ENCODE measurements at regions not wholly inside any gene's neighbourhood (a gene's known extent, or its start where the extent isn't known, plus 50 kb on each side); places are given as distances from the start of the nearest gene placed in this dataset.
A peak's percentile ranks its signal among the peaks of the same experiment; 100 is the strongest.

DNA sequence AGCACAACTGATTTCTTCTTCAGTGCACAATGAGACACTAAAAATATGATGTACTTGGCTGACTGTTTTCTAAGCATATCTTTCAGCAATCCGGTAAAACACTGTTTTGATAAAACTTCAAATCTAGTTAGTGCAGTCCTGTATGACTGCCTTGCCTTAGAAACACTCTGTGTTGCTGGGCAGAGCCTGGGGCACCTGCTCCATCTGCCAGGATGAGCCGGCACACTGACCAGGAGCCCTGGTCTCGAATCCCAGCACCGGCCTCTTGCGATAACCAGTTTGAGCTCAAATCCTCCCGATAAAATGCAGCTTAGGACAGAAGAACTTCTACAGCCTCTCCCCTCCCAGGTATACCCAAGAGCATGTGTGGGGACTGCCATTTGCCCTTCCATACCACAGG, 199.5 kb downstream of the SIPA1L2 start:
- no peak overlapping the region for H3K4me3 Mint-ChIP-seq
- Histone ChIP-seq H3K4me3 (ENCODE audit: low read length) (no peak overlapping the region), H3K27me3 (ENCODE audit: control insufficient read depth in 2 of 2, insufficient read depth in 2 of 2, low read length in 2 of 2) (no peaks in the 10 kb centered on the region), H3K9me3 (ENCODE audit: control insufficient read depth in 2 of 3, low read length in 3 of 3) (no peaks in the 10 kb centered on the region), H3K36me3 (ENCODE audit: control insufficient read depth in 2 of 3, insufficient read depth in 3 of 3, low read length in 3 of 3) (no peaks in the 10 kb centered on the region), H3K27ac (ENCODE audit: low read depth, low read length) (no peak overlapping the region), H3K4me1 (ENCODE audit: control insufficient read depth in 2 of 2, insufficient read depth in 2 of 2, low read length in 2 of 2) (no peaks in the 10 kb centered on the region)
- no peak for ATAC-seq
- ChIA-PET CTCF (no interaction called here), POLR2A (no interaction called here)
- no peak overlapping the region for H3K27ac Mint-ChIP-seq
- intact Hi-C loops (cut with micrococcal nuclease): no loop called here
- H3K36me3 Mint-ChIP-seq: no peaks in the 10 kb centered on the region
- H3K27me3 Mint-ChIP-seq: peaks cover 0 to 17% (median 0%) of the 10 kb centered on the region in 5 donors
- no peaks in the 10 kb centered on the region for H3K9me3 Mint-ChIP-seq
- no peaks in the 10 kb centered on the region for H3K4me1 Mint-ChIP-seq
- DNase-seq: no peak

DNA sequence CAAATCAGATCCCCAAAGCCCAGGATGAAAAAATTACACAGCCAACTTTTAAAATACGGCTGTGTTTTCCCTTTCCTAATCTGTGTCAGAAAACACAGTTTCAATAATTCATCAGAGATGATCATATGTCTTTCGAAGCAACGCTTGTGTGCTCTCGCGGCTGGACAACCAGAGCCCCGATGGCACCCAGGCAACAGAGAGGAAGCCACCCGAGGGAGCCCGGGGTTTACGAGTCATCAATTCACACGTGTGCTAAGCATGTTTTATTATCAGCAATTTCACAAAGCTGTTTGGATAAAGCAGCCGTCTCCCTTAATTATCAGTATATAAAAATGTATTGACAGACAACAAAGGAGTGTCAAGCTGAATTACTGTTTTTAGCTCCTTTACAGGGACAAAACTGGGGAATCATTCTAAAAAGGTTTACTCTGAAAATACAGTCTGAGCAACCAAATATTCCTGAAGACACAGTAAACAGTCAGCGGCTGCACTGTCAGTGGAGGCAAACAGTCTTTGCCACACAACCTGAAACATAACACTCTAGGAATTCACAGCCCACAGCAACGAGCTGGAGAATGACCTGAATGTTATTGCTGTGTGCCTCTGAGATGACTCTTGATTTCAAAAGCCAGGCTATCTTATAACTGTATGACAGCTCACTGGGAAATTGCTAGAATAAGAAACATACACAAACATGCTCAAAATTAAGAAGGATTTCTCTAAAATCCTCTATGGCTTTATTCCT, 201.0 kb downstream of the SIPA1L2 start:
- ATAC-seq: no peak
- H3K27ac Mint-ChIP-seq: peak overlapping the region in 1 of 9 donors; percentile 29
- no peaks in the 10 kb centered on the region for H3K4me1 ChIP-seq (ENCODE audit: control insufficient read depth in 2 of 2, insufficient read depth in 2 of 2, low read length in 2 of 2)
- no peaks in the 10 kb centered on the region for H3K27me3 ChIP-seq (ENCODE audit: control insufficient read depth in 2 of 2, insufficient read depth in 2 of 2, low read length in 2 of 2)
- H3K9me3 ChIP-seq (ENCODE audit: control insufficient read depth in 2 of 3, low read length in 3 of 3): no peaks in the 10 kb centered on the region
- H3K4me3 ChIP-seq (ENCODE audit: low read length): no peak overlapping the region
- H3K36me3 Mint-ChIP-seq: no peaks in the 10 kb centered on the region
- ChIA-PET CTCF (no interaction called here), POLR2A (no interaction called here)
- H3K4me3 Mint-ChIP-seq: no peak overlapping the region
- H3K9me3 Mint-ChIP-seq: no peaks in the 10 kb centered on the region
- intact Hi-C loops (cut with micrococcal nuclease): no loop called here
- H3K27me3 Mint-ChIP-seq: peaks cover 0 to 17% (median 0%) of the 10 kb centered on the region in 5 donors
- H3K4me1 Mint-ChIP-seq: no peaks in the 10 kb centered on the region
- no peak for DNase-seq
- H3K27ac ChIP-seq (ENCODE audit: low read depth, low read length): no peak overlapping the region
- H3K36me3 ChIP-seq (ENCODE audit: control insufficient read depth in 2 of 3, insufficient read depth in 3 of 3, low read length in 3 of 3): no peaks in the 10 kb centered on the region

DNA sequence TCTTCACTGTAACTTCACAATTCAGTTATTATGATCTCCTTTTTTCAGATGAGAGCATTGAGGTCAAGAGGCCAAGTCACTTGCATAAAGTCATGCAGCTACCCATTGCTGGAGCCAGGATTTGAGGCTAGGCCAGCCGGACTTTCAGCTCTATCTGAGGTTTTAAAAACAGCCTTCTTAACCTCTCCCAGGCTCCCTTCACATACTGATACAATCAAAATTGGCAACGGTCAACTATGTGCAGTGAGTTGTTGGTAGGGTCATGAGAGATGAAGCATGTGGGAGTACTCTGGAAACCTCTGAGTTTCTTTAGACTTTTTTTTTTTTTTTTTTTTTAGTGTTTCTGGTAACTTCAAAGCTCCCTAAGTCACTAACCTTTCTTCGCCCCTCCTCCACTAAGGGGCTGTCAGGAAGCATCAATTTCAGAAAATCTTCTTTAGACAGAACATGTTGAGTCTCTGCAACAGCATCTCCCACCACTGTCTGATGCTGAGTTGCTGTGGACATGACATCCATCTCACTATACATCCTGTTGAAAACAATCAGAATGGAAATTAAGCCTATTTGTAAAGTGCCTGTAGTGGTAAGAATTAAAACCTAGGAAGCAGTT, 201.8 kb downstream of the SIPA1L2 start:
- no peak for ATAC-seq

DNA sequence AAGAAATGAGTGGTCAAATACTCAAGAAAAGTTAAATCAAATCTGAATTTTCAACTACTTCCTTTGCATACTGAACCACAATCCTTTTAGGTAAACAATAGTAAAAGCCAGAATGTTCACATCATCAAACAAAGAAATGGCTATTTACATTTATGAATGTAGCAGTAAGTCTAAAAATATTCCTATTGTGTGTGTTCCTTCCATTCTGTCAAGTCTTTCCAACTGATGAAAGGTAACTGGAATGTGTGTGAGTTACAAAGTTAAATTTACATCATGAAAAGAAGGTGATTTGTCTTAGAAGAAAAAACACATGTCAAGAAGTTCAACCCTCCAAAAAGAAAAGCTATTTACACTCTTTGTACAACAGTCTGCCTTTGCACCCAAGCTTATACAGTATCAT, 203.1 kb downstream of the SIPA1L2 start:
- H3K36me3 Mint-ChIP-seq: no peaks in the 10 kb centered on the region
- ATAC-seq: no peak
- no peak overlapping the region for H3K27ac ChIP-seq (ENCODE audit: low read depth, low read length)
- H3K9me3 Mint-ChIP-seq: no peaks in the 10 kb centered on the region
- no peak overlapping the region for H3K27ac Mint-ChIP-seq
- ChIA-PET CTCF (no interaction called here), POLR2A (no interaction called here)
- H3K4me3 ChIP-seq (ENCODE audit: low read length): no peak overlapping the region
- DNase-seq: no peak
- no peaks in the 10 kb centered on the region for H3K36me3 ChIP-seq (ENCODE audit: control insufficient read depth in 2 of 3, insufficient read depth in 3 of 3, low read length in 3 of 3)
- no peaks in the 10 kb centered on the region for H3K4me1 Mint-ChIP-seq
- no peaks in the 10 kb centered on the region for H3K4me1 ChIP-seq (ENCODE audit: control insufficient read depth in 2 of 2, insufficient read depth in 2 of 2, low read length in 2 of 2)
- H3K4me3 Mint-ChIP-seq: no peak overlapping the region
- no peaks in the 10 kb centered on the region for H3K9me3 ChIP-seq (ENCODE audit: control insufficient read depth in 2 of 3, low read length in 3 of 3)
- no peaks in the 10 kb centered on the region for H3K27me3 ChIP-seq (ENCODE audit: control insufficient read depth in 2 of 2, insufficient read depth in 2 of 2, low read length in 2 of 2)
- peaks cover 0 to 17% (median 4%) of the 10 kb centered on the region in 5 donors for H3K27me3 Mint-ChIP-seq
- intact Hi-C loops (cut with micrococcal nuclease): no loop called here

More for the DNA sequence above, 201.8 kb downstream of the SIPA1L2 start:
- H3K36me3 Mint-ChIP-seq: no peaks in the 10 kb centered on the region
- no peaks in the 10 kb centered on the region for H3K27me3 ChIP-seq (ENCODE audit: control insufficient read depth in 2 of 2, insufficient read depth in 2 of 2, low read length in 2 of 2)
- H3K27ac Mint-ChIP-seq: no peak overlapping the region
- H3K27ac ChIP-seq (ENCODE audit: low read depth, low read length): no peak overlapping the region
- H3K27me3 Mint-ChIP-seq: peaks cover 0 to 17% (median 4%) of the 10 kb centered on the region in 5 donors
- no peaks in the 10 kb centered on the region for H3K9me3 Mint-ChIP-seq
- H3K36me3 ChIP-seq (ENCODE audit: control insufficient read depth in 2 of 3, insufficient read depth in 3 of 3, low read length in 3 of 3): no peaks in the 10 kb centered on the region
- intact Hi-C loops (cut with micrococcal nuclease): no loop called here
- no peak overlapping the region for H3K4me3 ChIP-seq (ENCODE audit: low read length)
- H3K9me3 ChIP-seq (ENCODE audit: control insufficient read depth in 2 of 3, low read length in 3 of 3): no peaks in the 10 kb centered on the region
- CTCF ChIA-PET: no interaction called here
- no peaks in the 10 kb centered on the region for H3K4me1 Mint-ChIP-seq
- no peak for DNase-seq
- POLR2A ChIA-PET: no interaction called here
- H3K4me3 Mint-ChIP-seq: no peak overlapping the region
- H3K4me1 ChIP-seq (ENCODE audit: control insufficient read depth in 2 of 2, insufficient read depth in 2 of 2, low read length in 2 of 2): no peaks in the 10 kb centered on the region

DNA sequence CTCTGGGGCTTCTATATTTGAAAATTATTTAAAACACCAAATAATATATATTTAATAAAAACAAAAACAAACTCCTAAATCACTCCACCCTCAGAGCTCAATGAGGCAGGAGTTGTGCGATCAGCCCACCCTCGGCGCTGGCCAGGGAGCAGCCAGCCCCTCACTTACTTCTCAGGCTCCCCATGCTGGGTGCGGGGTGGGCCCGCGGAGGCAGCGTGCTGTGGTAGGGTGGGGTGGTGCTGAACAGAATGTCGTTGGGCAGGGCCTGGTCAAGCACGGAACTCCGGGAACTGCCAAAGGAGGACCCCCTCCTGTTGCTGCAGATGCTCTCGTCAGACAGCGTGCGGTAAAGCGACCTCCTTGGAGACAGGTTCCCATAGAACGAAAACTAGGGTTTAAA, 204.5 kb downstream of the SIPA1L2 start:
- Histone ChIP-seq H3K27ac (ENCODE audit: low read depth, low read length) (no peak overlapping the region), H3K4me3 (ENCODE audit: low read length) (no peak overlapping the region), H3K27me3 (ENCODE audit: control insufficient read depth in 2 of 2, insufficient read depth in 2 of 2, low read length in 2 of 2) (no peaks in the 10 kb centered on the region), H3K36me3 (ENCODE audit: control insufficient read depth in 2 of 3, insufficient read depth in 3 of 3, low read length in 3 of 3) (no peaks in the 10 kb centered on the region), H3K9me3 (ENCODE audit: control insufficient read depth in 2 of 3, low read length in 3 of 3) (no peaks in the 10 kb centered on the region), H3K4me1 (ENCODE audit: control insufficient read depth in 2 of 2, insufficient read depth in 2 of 2, low read length in 2 of 2) (no peaks in the 10 kb centered on the region)
- Mint-ChIP-seq H3K4me1 (peaks cover 0 to 2% (median 0%) of the 10 kb centered on the region in 7 donors), H3K9me3 (no peaks in the 10 kb centered on the region), H3K27ac (no peak overlapping the region), H3K36me3 (no peaks in the 10 kb centered on the region), H3K27me3 (peaks cover 0 to 10% (median 4%) of the 10 kb centered on the region in 5 donors), H3K4me3 (no peak overlapping the region)
- ChIA-PET CTCF (no interaction called here), POLR2A (no interaction called here)
- no peak for ATAC-seq
- DNase-seq: no peak
- intact Hi-C loops (cut with micrococcal nuclease): no loop called here

DNA sequence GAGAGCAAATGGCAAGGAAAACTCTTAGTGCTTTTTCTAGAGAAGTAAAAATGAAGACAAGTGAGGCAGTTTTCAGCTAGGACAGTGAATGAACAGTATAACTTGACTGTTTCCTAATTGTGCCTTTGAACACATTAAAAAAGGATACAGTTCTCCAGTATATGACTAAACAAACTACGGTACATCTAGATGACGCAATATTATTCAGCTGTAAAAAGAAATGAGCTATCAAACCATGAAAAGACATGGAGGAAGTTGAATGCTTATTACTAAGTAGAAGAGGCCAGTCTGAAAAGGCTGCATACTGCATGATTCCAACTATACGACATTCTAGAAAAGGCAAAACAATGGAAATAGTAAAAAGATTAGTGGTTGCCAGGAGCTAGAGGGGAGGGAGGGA, 206.3 kb downstream of the SIPA1L2 start:
- Mint-ChIP-seq H3K4me3 (no peak overlapping the region), H3K9me3 (no peaks in the 10 kb centered on the region), H3K36me3 (no peaks in the 10 kb centered on the region), H3K4me1 (peaks cover 0 to 2% (median 0%) of the 10 kb centered on the region in 7 donors), H3K27ac (no peak overlapping the region), H3K27me3 (peaks cover 0 to 16% (median 5%) of the 10 kb centered on the region in 5 donors)
- H3K27me3 ChIP-seq (ENCODE audit: control insufficient read depth in 2 of 2, insufficient read depth in 2 of 2, low read length in 2 of 2): no peaks in the 10 kb centered on the region
- intact Hi-C loops (cut with micrococcal nuclease): no loop called here
- ATAC-seq (no peak), DNase-seq (no peak)
- H3K27ac ChIP-seq (ENCODE audit: low read depth, low read length): no peak overlapping the region
- POLR2A ChIA-PET: no interaction called here
- CTCF ChIA-PET: no interaction called here
- no peaks in the 10 kb centered on the region for H3K9me3 ChIP-seq (ENCODE audit: control insufficient read depth in 2 of 3, low read length in 3 of 3)
- no peak overlapping the region for H3K4me3 ChIP-seq (ENCODE audit: low read length)
- H3K36me3 ChIP-seq (ENCODE audit: control insufficient read depth in 2 of 3, insufficient read depth in 3 of 3, low read length in 3 of 3): no peaks in the 10 kb centered on the region
- no peaks in the 10 kb centered on the region for H3K4me1 ChIP-seq (ENCODE audit: control insufficient read depth in 2 of 2, insufficient read depth in 2 of 2, low read length in 2 of 2)

DNA sequence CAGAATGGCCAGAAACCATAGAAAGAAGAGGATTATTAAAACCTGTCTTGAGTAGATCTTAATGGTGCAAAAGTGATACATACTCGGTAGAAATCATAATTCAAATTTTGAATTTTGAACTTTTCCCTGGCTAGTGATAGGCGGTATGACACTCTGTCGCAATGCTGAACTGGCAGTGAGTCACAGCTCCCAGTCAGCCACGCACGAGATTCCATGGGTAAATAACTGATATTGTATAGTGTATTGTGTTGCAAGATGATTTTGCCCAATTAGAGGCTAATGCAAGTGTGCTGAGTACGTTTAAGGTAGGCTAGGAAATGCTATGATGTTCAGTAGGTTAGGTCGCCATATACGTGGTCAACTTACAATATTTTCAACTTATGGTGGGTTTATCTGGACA, 207.0 kb downstream of the SIPA1L2 start:
- Histone ChIP-seq H3K27me3 (ENCODE audit: control insufficient read depth in 2 of 2, insufficient read depth in 2 of 2, low read length in 2 of 2) (no peaks in the 10 kb centered on the region), H3K9me3 (ENCODE audit: control insufficient read depth in 2 of 3, low read length in 3 of 3) (no peaks in the 10 kb centered on the region), H3K36me3 (ENCODE audit: control insufficient read depth in 2 of 3, insufficient read depth in 3 of 3, low read length in 3 of 3) (no peaks in the 10 kb centered on the region), H3K27ac (ENCODE audit: low read depth, low read length) (no peak overlapping the region), H3K4me3 (ENCODE audit: low read length) (no peak overlapping the region), H3K4me1 (ENCODE audit: control insufficient read depth in 2 of 2, insufficient read depth in 2 of 2, low read length in 2 of 2) (no peaks in the 10 kb centered on the region)
- ATAC-seq (no peak), DNase-seq (no peak)
- Mint-ChIP-seq H3K27ac (no peak overlapping the region), H3K36me3 (no peaks in the 10 kb centered on the region), H3K9me3 (no peaks in the 10 kb centered on the region), H3K4me3 (no peak overlapping the region), H3K27me3 (peaks cover 0 to 16% (median 5%) of the 10 kb centered on the region in 5 donors), H3K4me1 (peaks cover 0 to 2% (median 0%) of the 10 kb centered on the region in 7 donors)
- intact Hi-C loops (cut with micrococcal nuclease): no loop called here
- CTCF ChIA-PET: no interaction called here
- POLR2A ChIA-PET: no interaction called here

Data from naive thymus-derived CD4-positive, alpha-beta T cell (primary cell).